HL-60 (cell line): ENCODE measurements at regions not wholly inside any gene's neighbourhood (a gene's known extent, or its start where the extent isn't known, plus 50 kb on each side); places are given as distances from the start of the nearest gene placed in this dataset.

Experiments used
- CTCF ChIP-seq: IDR thresholded peaks from one replicate; pipeline ENCODE4 v1.5.1; 2011; ENCODE audit warnings: low read length, control low read depth, inconsistent platforms; ENCODE audit not compliant: insufficient read depth
- POLR2AphosphoS5 ChIP-seq: IDR thresholded peaks from 2 replicates; pipeline ENCODE4 v1.6.1; 2012; ENCODE audit warnings: low read depth
- TF ChIP-seq, protein P1 (sequence below): IDR thresholded peaks from 2 replicates; pipeline ENCODE4 v1.6.1; 2012; ENCODE audit warnings: low read depth; ENCODE audit not compliant: insufficient replicate concordance

DNA sequence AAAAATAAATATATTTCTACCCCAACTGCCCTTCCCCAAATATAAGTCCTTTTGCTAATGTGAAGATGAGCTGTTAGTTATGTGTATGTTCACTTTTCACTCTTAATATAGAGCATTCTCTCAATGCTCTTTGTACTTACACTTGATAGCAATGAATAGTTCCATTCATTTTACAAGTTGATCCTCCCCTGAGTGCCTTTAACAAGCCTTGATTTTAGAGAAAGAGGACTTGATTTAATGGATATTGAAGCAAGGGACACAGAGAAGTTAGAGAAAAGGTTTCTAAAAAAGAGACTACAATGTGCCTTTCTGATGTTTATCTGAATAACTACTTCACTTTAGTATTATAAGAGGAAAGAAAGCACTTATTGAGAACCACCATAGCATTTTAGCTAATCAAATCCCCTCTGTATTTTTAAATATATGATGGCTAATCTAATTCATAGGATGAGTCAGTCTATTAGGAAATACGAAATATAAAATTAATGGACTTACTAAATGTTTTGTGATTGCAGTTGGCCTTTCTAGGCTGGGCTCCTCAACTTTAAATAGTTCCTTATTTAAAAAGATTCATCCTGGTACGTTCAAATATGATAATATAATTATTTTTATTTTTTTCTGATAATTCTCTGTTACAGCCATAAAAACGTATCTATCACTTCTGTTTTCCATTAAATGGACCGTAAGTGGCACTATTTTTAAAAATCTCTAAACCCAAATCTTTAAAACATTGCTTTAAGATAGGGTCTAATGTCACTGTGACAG is 1097.8 kb upstream of the SLC10A2 start:
- TF ChIP-seq CTCF (no peak), POLR2AphosphoS5 (no peak)
- TF ChIP-seq, protein P1, sequence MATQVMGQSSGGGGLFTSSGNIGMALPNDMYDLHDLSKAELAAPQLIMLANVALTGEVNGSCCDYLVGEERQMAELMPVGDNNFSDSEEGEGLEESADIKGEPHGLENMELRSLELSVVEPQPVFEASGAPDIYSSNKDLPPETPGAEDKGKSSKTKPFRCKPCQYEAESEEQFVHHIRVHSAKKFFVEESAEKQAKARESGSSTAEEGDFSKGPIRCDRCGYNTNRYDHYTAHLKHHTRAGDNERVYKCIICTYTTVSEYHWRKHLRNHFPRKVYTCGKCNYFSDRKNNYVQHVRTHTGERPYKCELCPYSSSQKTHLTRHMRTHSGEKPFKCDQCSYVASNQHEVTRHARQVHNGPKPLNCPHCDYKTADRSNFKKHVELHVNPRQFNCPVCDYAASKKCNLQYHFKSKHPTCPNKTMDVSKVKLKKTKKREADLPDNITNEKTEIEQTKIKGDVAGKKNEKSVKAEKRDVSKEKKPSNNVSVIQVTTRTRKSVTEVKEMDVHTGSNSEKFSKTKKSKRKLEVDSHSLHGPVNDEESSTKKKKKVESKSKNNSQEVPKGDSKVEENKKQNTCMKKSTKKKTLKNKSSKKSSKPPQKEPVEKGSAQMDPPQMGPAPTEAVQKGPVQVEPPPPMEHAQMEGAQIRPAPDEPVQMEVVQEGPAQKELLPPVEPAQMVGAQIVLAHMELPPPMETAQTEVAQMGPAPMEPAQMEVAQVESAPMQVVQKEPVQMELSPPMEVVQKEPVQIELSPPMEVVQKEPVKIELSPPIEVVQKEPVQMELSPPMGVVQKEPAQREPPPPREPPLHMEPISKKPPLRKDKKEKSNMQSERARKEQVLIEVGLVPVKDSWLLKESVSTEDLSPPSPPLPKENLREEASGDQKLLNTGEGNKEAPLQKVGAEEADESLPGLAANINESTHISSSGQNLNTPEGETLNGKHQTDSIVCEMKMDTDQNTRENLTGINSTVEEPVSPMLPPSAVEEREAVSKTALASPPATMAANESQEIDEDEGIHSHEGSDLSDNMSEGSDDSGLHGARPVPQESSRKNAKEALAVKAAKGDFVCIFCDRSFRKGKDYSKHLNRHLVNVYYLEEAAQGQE, result no peak
